OCI-LY7 (cell line): ENCODE measurements at regions not wholly inside any gene's neighbourhood (a gene's known extent, or its start where the extent isn't known, plus 50 kb on each side); places are given as distances from the start of the nearest gene placed in this dataset.

Experiments
- EZH2phosphoT487 ChIP-seq: fragments of 200-600 bp; sonication (generic); IDR thresholded peaks from 2 replicates; pipeline ENCODE4 v1.6.1; 2018; ENCODE audit warnings: low read depth, borderline replicate concordance, mild to moderate bottlenecking, mixed run types, antibody characterized with exemption, low read length, moderate library complexity, mixed read lengths
- TF ChIP-seq, protein P1 (sequence below): fragments of 200-600 bp; sonication (generic); conservative IDR thresholded peaks from 2 replicates; pipeline ENCODE4 v1.5.1; 2014; ENCODE audit warnings: mild to moderate bottlenecking, antibody characterized with exemption, low read length, moderate library complexity, mixed read lengths

DNA sequence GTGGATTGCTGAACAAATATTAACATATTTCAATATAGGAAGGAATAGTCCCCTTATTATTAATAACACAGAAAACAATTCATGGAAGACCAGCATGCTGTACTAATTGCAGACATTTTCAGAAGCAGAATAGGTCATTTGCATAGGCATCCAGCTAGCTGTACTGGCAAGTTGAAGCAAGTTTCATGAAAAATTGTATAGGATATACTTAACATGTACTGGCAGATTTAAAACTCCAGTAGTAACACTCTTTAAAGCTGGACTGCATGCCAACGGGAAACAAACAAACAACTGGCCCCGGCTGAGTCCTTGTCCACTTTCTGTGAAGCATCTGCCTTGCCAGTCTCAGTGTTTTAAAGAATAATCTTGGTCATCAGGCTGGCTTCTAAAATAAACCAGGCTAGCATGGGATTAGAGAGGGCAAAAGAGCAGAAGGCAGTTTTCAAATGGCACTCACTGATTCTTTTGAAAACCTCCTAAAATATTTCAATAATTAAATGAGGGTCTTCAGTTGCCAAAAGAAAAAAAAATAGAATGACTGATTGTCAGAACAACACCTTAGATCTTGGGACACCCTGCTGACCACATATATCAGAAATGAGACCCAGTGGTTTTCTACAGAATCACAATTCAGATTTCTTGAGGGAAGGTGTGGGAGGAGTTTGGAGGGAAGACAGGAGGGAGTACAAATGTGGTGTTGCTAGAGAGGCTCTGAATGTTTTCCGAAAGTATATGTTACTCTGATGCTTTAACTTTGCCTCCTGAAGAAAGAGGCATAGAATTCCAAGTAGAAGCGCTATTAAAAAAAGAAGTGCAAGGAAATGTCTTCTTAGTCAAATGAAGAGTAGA lies 122.5 kb upstream of the KRAS start:
- TF ChIP-seq, protein P1, sequence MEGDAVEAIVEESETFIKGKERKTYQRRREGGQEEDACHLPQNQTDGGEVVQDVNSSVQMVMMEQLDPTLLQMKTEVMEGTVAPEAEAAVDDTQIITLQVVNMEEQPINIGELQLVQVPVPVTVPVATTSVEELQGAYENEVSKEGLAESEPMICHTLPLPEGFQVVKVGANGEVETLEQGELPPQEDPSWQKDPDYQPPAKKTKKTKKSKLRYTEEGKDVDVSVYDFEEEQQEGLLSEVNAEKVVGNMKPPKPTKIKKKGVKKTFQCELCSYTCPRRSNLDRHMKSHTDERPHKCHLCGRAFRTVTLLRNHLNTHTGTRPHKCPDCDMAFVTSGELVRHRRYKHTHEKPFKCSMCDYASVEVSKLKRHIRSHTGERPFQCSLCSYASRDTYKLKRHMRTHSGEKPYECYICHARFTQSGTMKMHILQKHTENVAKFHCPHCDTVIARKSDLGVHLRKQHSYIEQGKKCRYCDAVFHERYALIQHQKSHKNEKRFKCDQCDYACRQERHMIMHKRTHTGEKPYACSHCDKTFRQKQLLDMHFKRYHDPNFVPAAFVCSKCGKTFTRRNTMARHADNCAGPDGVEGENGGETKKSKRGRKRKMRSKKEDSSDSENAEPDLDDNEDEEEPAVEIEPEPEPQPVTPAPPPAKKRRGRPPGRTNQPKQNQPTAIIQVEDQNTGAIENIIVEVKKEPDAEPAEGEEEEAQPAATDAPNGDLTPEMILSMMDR: no peak
- no peak for TF ChIP-seq EZH2phosphoT487
